ENCODE measurements at regions not wholly inside any gene's neighbourhood (a gene's known extent, or its start where the extent isn't known, plus 50 kb on each side); places are given as distances from the start of the nearest gene placed in this dataset.

DNA sequence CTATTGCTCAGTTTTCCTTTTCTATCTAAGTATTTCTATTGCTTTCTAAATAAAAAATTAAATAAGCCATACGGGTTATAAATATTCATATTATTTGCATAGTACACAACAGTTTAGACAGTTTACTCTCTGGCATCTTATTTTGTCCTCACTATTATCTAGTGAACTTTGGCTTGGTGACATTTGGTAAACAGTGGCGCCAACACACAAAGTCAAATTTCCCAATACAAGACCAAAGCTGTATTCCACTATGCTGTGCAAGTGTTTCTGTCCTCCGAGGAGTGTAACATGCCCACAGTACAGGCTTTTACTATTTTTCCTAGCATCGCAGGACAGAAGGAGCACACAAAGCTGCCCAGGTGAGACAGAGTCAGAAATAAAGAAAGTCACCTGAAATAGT, 61.7 kb upstream of the TP63 start:
- H3K36me3 Mint-ChIP-seq (ENCODE audit: low read depth), result no peaks in the 10 kb centered on the region
- no peaks in the 10 kb centered on the region for H3K9me3 Mint-ChIP-seq
- no peak overlapping the region for H3K27ac Mint-ChIP-seq
- H3K27me3 Mint-ChIP-seq (ENCODE audit: low read depth, poor library complexity), result no peaks in the 10 kb centered on the region
- peaks cover 12% of the 10 kb centered on the region for H3K4me1 Mint-ChIP-seq
- DNase-seq, result no peak
- H3K4me3 Mint-ChIP-seq, result no peak overlapping the region
- TF ChIP-seq, protein P1, sequence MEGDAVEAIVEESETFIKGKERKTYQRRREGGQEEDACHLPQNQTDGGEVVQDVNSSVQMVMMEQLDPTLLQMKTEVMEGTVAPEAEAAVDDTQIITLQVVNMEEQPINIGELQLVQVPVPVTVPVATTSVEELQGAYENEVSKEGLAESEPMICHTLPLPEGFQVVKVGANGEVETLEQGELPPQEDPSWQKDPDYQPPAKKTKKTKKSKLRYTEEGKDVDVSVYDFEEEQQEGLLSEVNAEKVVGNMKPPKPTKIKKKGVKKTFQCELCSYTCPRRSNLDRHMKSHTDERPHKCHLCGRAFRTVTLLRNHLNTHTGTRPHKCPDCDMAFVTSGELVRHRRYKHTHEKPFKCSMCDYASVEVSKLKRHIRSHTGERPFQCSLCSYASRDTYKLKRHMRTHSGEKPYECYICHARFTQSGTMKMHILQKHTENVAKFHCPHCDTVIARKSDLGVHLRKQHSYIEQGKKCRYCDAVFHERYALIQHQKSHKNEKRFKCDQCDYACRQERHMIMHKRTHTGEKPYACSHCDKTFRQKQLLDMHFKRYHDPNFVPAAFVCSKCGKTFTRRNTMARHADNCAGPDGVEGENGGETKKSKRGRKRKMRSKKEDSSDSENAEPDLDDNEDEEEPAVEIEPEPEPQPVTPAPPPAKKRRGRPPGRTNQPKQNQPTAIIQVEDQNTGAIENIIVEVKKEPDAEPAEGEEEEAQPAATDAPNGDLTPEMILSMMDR (IDR thresholded peaks at IDR 0.05), result no peak

DNA sequence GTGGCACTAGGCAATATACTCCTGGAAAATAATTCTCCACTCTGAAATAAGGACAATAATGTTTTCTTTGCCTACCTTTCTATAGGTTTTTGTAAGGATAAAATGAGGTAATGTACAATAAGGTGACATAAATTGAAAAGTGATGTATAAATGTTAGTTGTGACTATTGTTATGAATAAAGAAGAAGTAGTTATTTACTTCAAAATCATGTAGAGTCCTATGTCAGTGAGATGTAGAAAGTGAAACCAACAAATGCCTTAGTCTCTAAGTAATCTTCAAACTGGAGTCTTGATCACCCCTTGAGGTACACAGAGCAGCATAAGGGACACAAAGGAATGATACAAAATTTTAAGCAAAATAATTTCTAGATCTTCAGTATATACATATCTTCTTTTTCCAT, 60.3 kb upstream of the TP63 start:
- peaks cover 12% of the 10 kb centered on the region for H3K4me1 Mint-ChIP-seq
- TF ChIP-seq, protein P1 (IDR thresholded peaks at IDR 0.05), result no peak
- peaks cover 1% of the 10 kb centered on the region for H3K27me3 Mint-ChIP-seq (ENCODE audit: low read depth, poor library complexity)
- H3K4me3 Mint-ChIP-seq, result no peak overlapping the region
- no peaks in the 10 kb centered on the region for H3K9me3 Mint-ChIP-seq
- DNase-seq, result no peak
- H3K36me3 Mint-ChIP-seq (ENCODE audit: low read depth), result no peaks in the 10 kb centered on the region
- no peak overlapping the region for H3K27ac Mint-ChIP-seq

DNA sequence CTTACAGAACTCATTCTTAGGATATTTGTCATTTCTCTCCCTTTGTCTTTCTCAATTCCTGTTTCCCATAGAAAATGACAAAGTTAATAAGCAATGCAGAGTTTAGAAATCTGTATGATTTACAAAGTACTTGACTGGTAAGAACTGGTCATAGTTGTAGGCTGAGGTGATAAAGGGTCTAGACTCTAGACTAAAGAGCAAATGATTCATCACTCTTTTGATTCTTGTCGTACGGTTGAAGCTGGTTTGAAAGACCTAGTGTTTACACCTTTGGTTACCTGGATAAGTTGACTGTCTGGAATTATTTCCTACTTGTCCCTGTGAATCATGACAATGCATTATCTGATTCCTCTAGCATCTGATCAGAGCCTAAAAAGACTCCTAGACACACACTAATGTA, 58.9 kb upstream of the TP63 start:
- H3K36me3 Mint-ChIP-seq (ENCODE audit: low read depth), result no peaks in the 10 kb centered on the region
- H3K4me3 Mint-ChIP-seq, result no peak overlapping the region
- TF ChIP-seq, protein P1 (IDR thresholded peaks at IDR 0.05), result no peak
- peaks cover 4% of the 10 kb centered on the region for H3K27me3 Mint-ChIP-seq (ENCODE audit: low read depth, poor library complexity)
- no peak overlapping the region for H3K27ac Mint-ChIP-seq
- DNase-seq, result no peak
- no peaks in the 10 kb centered on the region for H3K9me3 Mint-ChIP-seq
- peaks cover 10% of the 10 kb centered on the region for H3K4me1 Mint-ChIP-seq

DNA sequence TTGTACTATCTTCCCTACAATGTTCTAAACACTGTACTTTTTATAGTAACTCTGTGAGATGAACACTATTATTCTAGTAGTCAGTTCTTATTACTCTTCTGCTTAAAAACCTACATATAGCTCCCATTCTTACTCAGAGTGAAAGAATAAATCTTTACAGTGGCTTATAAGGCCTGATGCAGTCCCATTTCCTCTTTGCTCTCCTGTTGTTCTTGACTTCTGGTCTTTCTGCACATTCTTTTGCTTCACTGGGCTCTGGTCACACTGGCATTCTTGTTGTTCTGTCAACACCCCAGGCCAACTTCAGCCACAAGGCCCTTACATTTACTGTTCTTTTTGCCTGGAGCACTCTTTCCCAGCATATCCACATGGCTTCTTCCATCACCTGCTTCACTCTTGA, 58.2 kb upstream of the TP63 start:
- Mint-ChIP-seq H3K27me3 (ENCODE audit: low read depth, poor library complexity) (peaks cover 4% of the 10 kb centered on the region), H3K4me3 (no peak overlapping the region), H3K36me3 (ENCODE audit: low read depth) (no peaks in the 10 kb centered on the region), H3K4me1 (peaks cover 6% of the 10 kb centered on the region), H3K9me3 (no peaks in the 10 kb centered on the region), H3K27ac (no peak overlapping the region)
- DNase-seq, result no peak
- TF ChIP-seq, protein P1 (IDR thresholded peaks at IDR 0.05), result no peak

DNA sequence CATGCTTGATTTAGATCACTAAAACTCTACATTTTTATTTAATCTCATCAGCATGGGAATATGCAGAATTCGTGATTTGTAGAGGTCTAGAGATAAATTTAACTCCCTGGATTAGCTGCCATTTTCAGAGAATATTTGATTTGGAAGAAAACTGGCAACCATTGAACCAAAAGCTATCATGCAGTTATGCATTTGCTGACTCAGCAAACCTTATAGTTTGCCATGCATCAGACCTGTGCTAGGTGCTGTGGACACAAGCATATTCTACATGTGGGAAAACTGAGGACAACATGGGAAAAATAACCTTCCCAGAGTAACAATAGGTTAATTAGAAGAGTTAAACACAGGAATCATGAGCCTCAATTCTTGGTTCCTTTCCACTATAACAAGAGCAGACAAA, 54.7 kb upstream of the TP63 start:
- Mint-ChIP-seq H3K4me1 (no peaks in the 10 kb centered on the region), H3K36me3 (ENCODE audit: low read depth) (no peaks in the 10 kb centered on the region), H3K27me3 (ENCODE audit: low read depth, poor library complexity) (peaks cover 4% of the 10 kb centered on the region), H3K9me3 (no peaks in the 10 kb centered on the region), H3K27ac (no peak overlapping the region), H3K4me3 (no peak overlapping the region)
- DNase-seq, result no peak
- TF ChIP-seq, protein P1 (IDR thresholded peaks at IDR 0.05), result no peak

DNA sequence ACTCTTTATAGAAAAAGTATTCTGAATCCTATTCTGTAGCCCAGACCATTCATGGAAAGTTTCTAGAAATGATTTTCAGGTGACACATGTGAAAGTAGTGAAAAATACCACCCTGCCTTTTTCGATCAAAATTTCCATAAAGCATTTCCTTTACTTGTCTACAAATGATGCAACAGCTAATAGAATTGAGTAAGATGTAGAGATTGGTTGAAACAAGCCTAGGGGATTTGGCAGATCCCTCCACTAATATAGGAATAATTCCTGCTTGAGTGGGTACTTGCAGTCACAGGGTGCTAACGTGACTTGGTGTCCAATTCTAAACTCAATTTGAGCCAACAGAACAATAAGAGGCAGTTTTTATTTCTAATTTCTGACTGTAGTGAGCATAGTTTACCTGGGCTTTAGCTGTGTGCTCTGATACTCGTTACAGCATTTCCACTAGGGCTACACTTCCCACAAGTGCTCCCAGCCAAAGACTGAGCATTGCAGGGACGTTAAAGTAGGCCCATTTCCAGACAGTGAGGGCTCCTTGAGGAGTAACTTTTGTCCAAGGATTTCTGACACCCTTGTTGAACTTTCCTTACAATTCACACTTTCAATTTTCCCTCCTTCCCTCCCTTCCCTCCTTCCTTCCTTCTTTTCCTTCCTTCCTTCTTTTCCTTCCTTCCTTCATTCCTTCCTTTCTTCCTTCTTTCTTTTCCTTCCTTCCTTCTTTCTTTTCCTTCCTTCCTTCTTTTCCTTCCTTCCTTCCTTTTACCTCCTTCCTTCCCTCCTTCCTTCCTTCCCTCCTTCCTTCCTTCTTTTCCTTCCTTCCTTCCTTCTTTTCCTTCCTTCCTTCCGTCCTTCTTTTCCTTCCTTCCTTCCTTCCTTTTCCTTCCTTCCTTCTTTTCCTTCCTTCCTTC, 53.9 kb upstream of the TP63 start:
- no peaks in the 10 kb centered on the region for H3K9me3 Mint-ChIP-seq
- TF ChIP-seq, protein P1 (IDR thresholded peaks at IDR 0.05), result no peak
- H3K27me3 Mint-ChIP-seq (ENCODE audit: low read depth, poor library complexity), result peaks cover 4% of the 10 kb centered on the region
- H3K4me1 Mint-ChIP-seq, result no peaks in the 10 kb centered on the region
- no peak overlapping the region for H3K4me3 Mint-ChIP-seq
- H3K27ac Mint-ChIP-seq, result no peak overlapping the region
- DNase-seq, result no peak
- no peaks in the 10 kb centered on the region for H3K36me3 Mint-ChIP-seq (ENCODE audit: low read depth)

Measured in nephron progenitor cell (in vitro differentiated cells).